ENCODE measurements at regions not wholly inside any gene's neighbourhood (a gene's known extent, or its start where the extent isn't known, plus 50 kb on each side); places are given as distances from the start of the nearest gene placed in this dataset.

DNA sequence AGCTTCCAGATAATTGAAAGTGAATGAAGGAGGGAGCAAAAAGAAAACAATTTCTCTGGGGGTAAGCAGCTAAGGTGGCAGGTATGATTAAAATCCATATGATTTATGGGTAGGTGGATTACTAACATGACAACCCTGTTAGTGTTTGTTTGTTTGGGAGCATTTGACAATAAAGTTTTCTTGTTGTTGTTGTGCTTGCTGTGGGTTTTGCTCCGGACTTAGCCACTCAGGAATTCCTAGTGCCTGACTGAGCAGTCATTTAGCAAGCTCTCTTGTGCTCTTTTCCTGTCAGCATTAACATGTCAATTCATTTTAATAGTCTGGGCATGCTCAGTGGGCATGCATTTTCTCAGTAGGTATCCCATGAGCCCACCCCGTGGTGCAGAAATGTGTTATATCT lies 674.8 kb upstream of the ZEB2 start:
- no peak for TF ChIP-seq CTCF (IDR thresholded peaks at IDR 0.05)
- no peak for TF ChIP-seq SIN3A (IDR thresholded peaks at IDR 0.05; ENCODE audit: borderline replicate concordance, insufficient read depth, low read depth, low read length)
- TF ChIP-seq REST (IDR thresholded peaks at IDR 0.05; ENCODE audit: insufficient read depth in 1 of 2, low read depth in 2 of 2, low read length in 1 of 2), result no peak
- TF ChIP-seq POLR2AphosphoS5 (IDR thresholded peaks at IDR 0.05; ENCODE audit: low read depth, low read length), result no peak
- TF ChIP-seq TCF7L2 (IDR thresholded peaks at IDR 0.05; ENCODE audit: low read depth, low read length), result no peak
- intact Hi-C loops (cut with micrococcal nuclease; ENCODE audit: unreplicated experiment), result no loop called here
- Histone ChIP-seq H3K4me1 (ENCODE audit: control insufficient read depth, insufficient read depth, low read length) (no peaks in the 10 kb centered on the region), H3K27ac (ENCODE audit: low read length) (no peak overlapping the region), H3K36me3 (ENCODE audit: control insufficient read depth, insufficient read depth, low read length) (no peaks in the 10 kb centered on the region), H3K9me3 (ENCODE audit: control insufficient read depth, insufficient read depth, low read depth, low read length) (no peaks in the 10 kb centered on the region), H3K27me3 (ENCODE audit: control insufficient read depth, insufficient read depth, low read length) (no peaks in the 10 kb centered on the region), H3K4me3 (ENCODE audit: low read depth in 2 of 2, low read length in 2 of 2) (no peak overlapping the region)
- ATAC-seq (no peak), DNase-seq (ENCODE audit: low read depth, low spot score) (no peak)
- in situ Hi-C loops (cut with HindIII; ENCODE audit: low pct_unique_long_range_greater_than_20kb, low sequenced_read_pairs), result no loop called here
- BruUV-seq (replicated peaks), result no TSS peak
- POLR2A ChIA-PET, result no interaction called here
- CTCF ChIA-PET, result no interaction called here

- ChIA-PET POLR2A (no interaction called here), CTCF (no interaction called here)
Observed at GRCh38 chr2:145190031-145190703, 670.2 kb upstream of the ZEB2 start.

More at GRCh38 chr2:145190031-145190703, 670.2 kb upstream of the ZEB2 start:
- ATAC-seq (no peak), DNase-seq (ENCODE audit: low read depth, low spot score) (no peak)
- no peaks in the 10 kb centered on the region for H3K9me3 ChIP-seq (ENCODE audit: control insufficient read depth, insufficient read depth, low read depth, low read length)
- H3K4me3 ChIP-seq (ENCODE audit: low read depth in 2 of 2, low read length in 2 of 2), result no peak overlapping the region
- in situ Hi-C loops (cut with HindIII; ENCODE audit: low pct_unique_long_range_greater_than_20kb, low sequenced_read_pairs) (no loop called here), intact Hi-C loops (cut with micrococcal nuclease; ENCODE audit: unreplicated experiment) (no loop called here)
- no TSS peak for BruUV-seq (replicated peaks)
- H3K27me3 ChIP-seq (ENCODE audit: control insufficient read depth, insufficient read depth, low read length), result no peaks in the 10 kb centered on the region
- no peaks in the 10 kb centered on the region for H3K4me1 ChIP-seq (ENCODE audit: control insufficient read depth, insufficient read depth, low read length)
- no peaks in the 10 kb centered on the region for H3K36me3 ChIP-seq (ENCODE audit: control insufficient read depth, insufficient read depth, low read length)
- no peak overlapping the region for H3K27ac ChIP-seq (ENCODE audit: low read length)
- no peak for TF ChIP-seq CTCF (IDR thresholded peaks at IDR 0.05)
- no peak for TF ChIP-seq SIN3A (IDR thresholded peaks at IDR 0.05; ENCODE audit: borderline replicate concordance, insufficient read depth, low read depth, low read length)
- no peak for TF ChIP-seq TCF7L2 (IDR thresholded peaks at IDR 0.05; ENCODE audit: low read depth, low read length)
- no peak for TF ChIP-seq POLR2AphosphoS5 (IDR thresholded peaks at IDR 0.05; ENCODE audit: low read depth, low read length)
- TF ChIP-seq REST (IDR thresholded peaks at IDR 0.05; ENCODE audit: insufficient read depth in 1 of 2, low read depth in 2 of 2, low read length in 1 of 2), result no peak
